ENCODE measurements at regions not wholly inside any gene's neighbourhood (a gene's known extent, or its start where the extent isn't known, plus 50 kb on each side); places are given as distances from the start of the nearest gene placed in this dataset.
"Not testable (repeated sequence)": the region's sequence is repeated elsewhere in the genome, so short reads cannot be mapped to it uniquely, and the experiment has no call there.

GRCh38 chr6:8624665-8625064 is 189.3 kb upstream of the SLC35B3 start:
- no peak for DNase-seq (ENCODE audit: low read depth in 2 of 2)

- DNase-seq (ENCODE audit: low read depth in 2 of 2): no peak
Measured at GRCh38 chr6:8623441-8623840, 188.1 kb upstream of the SLC35B3 start.

- DNase-seq (ENCODE audit: low read depth in 2 of 2): no peak
Measured at GRCh38 chr6:8619853-8620252, 184.5 kb upstream of the SLC35B3 start.

GRCh38 chr6:8619408-8619807 is 184.1 kb upstream of the SLC35B3 start:
- DNase-seq (ENCODE audit: low read depth in 2 of 2): not testable (repeated sequence)

DNA sequence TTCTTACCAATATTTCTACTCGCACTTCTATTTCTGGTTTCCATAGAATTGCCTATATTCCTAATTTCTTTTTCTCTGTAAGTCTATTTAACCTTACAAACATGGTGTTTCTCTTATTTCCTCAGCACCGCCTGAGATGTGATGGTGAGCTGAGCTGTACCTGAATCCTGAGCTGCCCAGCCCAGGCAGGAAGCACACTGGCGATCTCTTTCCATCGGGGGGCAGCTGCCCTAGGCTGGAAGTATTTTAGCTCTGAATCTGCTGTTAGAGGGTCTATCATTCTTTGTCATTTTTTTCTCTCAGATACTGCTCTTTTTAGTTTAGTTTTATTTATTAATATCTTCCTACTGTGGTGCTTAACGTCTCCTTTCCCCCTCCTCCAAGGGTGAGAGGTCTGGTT is 173.4 kb upstream of the SLC35B3 start:
- no peak for DNase-seq (ENCODE audit: low read depth in 2 of 2)

- DNase-seq (ENCODE audit: low read depth in 2 of 2): no peak
Measured at GRCh38 chr6:8589941-8590729, 154.8 kb upstream of the SLC35B3 start.

DNA sequence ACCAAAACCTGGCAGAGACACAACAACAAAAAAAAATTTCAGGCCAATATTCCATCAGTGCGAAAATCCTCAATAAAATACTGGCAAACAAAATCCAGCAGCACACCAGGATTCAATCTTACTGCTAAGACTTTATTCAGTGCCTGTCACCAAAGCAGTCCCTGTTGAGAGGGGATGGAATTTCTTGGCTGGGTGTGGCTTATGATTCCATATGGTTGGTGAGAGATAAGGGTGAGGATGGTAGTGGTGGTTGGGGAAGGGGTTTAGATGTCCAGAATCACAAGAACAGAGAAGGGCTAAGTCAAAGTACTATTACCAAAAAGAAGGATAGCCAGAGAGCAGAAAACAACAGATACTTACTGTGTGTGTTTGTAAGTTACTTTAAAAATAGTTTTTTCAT is 152.8 kb upstream of the SLC35B3 start:
- no peak for DNase-seq (ENCODE audit: low read depth in 2 of 2)

DNA sequence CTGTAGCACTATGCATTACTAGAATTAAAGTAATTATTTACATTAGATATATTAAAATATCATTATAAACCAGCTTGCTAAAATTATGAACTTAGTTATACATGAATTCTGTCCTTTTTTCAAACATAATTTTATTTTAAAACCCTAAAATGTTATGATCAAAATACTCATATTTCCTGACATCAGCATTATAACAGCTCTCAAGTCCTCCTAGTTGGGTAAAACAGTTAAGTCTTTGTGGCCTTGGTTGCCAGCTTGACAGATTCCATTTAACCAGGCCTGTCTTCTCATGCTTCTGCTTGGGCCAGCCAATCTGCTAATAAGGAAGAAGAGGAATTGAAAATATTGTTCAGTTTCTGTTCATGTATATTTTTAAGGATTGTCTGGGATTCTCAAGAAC is 147.9 kb upstream of the SLC35B3 start:
- no peak for DNase-seq (ENCODE audit: low read depth in 2 of 2)

GRCh38 chr6:8579372-8579771 is 144.0 kb upstream of the SLC35B3 start:
- DNase-seq (ENCODE audit: low read depth in 2 of 2): no peak

DNA sequence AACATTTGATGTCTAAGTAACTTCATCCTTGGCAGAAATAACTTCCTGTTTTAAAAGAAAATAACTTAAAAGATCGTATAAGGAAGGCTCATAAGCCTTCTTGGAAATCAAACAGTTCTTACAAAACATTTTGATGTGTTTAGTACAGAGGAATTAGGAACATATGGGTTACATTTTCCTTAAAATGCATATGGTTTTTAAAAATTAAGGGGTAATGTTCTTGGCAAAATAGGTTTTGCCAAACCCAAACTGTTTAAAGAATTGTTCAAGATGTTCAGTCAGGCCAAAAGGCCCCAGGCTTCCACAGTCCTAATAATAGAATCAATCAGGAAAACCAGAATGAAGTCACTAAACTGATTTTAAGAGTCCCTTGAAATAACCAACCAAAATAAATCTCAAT is 142.7 kb upstream of the SLC35B3 start:
- DNase-seq (ENCODE audit: low read depth in 2 of 2): no peak

DNA sequence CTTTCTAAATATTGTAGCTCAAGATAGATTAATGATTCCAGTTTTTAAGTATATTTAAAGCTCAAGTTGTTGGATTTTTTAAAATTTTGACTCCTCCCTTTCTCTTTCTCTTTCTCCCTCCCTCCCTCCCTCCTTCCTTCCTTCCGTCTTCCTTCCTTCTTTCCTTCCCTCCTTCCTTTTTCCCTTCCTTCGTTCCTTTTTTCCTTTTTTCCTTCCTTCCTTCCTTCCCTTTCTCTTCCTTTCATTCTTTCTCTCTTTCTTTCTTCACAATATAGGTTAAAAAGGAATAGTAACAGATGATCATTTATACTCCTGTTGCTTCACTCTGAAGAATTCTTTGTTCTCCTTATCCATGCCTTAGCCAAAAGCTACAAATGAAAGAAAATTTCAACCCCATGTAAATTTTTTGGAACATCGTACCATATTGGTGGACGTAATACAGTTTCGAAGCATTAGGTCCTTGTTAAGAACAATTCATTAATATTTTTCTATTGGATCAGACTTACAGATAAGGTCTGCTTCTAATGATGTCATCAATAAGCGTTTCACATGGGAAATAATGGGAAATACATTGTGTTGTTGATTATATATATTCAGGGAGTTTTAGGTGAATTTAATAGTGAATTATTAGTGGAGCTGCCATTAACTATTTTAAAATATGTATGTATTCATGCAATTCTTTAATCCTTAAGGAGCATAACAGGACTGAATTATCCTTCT is 139.6 kb upstream of the SLC35B3 start:
- no peak for DNase-seq (ENCODE audit: low read depth in 2 of 2)

GRCh38 chr6:8574311-8574710 is 139.0 kb upstream of the SLC35B3 start:
- DNase-seq (ENCODE audit: low read depth in 2 of 2): no peak

GRCh38 chr6:8570256-8570920 is 135.0 kb upstream of the SLC35B3 start:
- DNase-seq (ENCODE audit: low read depth in 2 of 2): no peak

DNA sequence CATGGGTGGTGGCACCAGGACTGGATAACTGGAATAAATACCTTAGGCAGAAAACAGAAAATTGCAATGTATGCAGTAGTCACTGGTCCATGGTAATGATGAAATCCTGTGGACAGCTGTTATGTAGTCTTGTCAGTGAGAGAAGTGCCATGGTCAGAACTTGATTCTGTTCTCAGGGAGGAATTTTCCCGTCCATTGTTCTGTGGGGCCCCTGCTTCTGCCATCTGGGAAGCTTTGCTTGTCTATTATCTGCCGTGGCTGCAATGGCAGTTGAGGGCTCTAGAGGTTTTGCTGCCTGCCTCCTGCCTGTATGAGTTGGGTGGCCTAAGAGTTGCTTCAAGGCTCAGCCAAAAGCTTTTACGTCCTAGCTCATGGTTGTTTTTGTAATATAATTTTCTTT is 126.8 kb upstream of the SLC35B3 start:
- DNase-seq (ENCODE audit: low read depth in 2 of 2): no peak

DNA sequence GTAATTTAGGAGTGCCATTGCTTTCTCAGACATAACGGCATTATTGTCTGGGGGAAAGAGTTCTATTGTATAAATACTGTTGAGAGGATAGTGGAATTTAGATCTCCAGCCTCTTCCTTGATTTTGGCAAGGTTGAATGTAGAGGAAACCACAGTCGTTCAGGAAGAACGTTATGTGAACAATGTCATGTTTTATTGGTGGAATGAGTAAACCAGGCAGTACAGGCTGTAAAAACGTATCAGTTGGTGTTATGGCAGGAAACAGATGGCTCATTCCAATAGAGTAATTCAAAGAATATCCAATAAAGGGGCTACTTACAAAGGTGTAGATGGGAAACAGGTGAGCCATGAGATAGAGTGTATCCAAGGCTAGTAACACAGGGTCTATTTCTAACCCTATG is 123.6 kb upstream of the SLC35B3 start:
- no peak for DNase-seq (ENCODE audit: low read depth in 2 of 2)

- DNase-seq (ENCODE audit: low read depth in 2 of 2): no peak
Measured at GRCh38 chr6:8557014-8557748, 121.8 kb upstream of the SLC35B3 start.

DNA sequence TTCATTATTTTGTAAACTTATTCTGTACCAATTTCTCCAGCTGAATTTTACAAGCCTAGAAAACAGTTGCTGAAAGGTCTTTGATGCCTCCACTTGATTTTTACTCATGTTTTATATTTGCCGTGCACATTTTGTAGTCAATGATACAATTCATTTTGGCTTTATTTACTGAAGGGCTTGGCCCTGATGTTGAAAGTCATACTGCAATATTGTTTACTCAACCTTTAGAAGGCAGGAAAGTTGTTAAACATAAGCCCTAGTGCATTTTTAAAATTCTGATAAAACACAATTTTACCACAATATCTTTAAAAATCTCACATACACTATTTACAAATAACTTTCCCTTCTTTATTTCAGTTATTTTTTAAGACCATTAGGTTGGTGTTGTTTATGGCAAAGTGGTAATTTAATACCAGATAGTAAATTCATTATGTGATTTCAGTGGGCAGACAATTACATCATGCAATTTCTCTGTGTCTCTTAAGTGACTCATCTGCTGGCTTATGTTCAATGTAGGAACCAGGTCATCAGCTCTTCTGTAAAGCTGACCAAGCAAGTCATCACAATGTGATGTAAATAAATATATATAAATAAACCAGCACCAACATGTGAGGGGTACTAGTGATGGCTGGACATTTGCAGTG is 121.1 kb upstream of the SLC35B3 start:
- no peak for DNase-seq (ENCODE audit: low read depth in 2 of 2)

DNA sequence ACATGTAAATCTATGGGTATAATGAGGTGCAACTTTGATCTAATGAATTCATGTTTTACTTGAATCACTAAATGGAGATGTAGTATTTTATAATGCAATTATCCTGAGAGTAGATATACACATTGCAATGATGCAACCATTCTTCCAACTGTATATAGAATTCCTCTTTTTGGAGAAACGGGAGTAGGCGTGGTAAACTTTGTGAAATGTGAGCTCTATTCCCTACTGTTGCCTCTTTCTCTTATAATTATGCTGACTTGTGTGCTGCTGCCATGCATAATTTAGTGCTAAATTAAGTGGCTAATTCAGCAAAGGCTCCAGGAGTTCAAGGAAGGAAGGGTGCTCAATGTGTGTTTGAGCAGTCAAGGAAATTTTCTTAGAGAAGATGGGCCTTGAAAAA is 116.6 kb upstream of the SLC35B3 start:
- DNase-seq (ENCODE audit: low read depth in 2 of 2): no peak

- no peak for DNase-seq (ENCODE audit: low read depth in 2 of 2)
Measured at GRCh38 chr6:8551386-8551785, 116.0 kb upstream of the SLC35B3 start.

DNA sequence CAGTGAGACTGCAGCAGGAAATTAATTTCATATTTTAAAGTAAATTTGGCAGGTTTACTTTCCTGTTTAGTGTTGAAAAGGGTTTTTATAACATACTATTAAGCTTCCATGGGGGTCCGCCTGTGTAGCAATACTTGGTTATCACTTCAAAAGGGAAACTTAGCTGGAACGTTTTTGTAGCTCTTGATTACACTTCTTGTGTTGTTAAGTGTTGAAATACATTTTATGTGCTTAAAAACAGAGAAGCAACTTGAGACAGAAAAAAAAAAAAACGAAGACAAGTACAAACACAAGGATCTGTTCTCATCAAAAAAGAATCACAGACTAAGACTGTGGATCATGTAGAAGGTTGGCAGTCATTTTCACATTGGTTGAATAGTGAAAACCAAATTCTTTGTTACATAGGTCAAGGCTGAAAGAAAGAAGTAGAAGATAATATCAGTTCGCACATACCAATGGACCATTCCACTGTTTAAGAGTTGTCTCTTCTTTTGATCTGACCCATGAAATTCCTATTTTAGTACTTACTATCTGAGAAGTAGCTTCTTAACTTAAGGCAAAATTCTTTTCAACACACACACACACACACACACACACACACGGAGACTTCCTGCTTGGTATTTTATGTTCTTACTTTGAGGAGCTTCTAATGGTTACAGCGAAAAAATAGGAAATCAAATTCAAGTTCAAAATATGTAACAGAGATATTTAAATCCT is 113.9 kb upstream of the SLC35B3 start:
- no peak for DNase-seq (ENCODE audit: low read depth in 2 of 2)

DNA sequence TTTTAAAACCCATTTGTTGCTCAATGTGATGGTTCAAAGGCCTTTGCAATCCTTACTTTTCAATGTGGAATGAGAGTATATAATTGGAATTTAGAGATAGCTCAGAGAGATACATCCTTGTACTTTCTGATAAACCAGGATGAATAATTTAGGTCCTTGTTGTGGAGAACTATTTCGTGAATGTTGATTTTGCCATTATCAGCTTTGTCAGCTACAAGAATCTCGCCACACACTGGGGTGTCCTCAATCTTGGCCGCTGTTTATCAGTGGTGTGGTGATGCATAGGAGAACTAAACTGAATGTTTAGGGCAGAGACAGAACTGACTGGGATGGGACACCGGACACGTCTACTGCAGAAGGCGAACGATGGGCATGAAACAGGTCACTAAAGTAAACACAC is 111.2 kb upstream of the SLC35B3 start:
- no peak for DNase-seq (ENCODE audit: low read depth in 2 of 2)
